OCI-LY7 (cell line): ENCODE measurements at regions not wholly inside any gene's neighbourhood (a gene's known extent, or its start where the extent isn't known, plus 50 kb on each side); places are given as distances from the start of the nearest gene placed in this dataset.

Experiments used
- CTCF ChIP-seq: fragments of 200-600 bp; sonication (generic); conservative IDR thresholded peaks from 2 replicates; pipeline ENCODE4 v1.5.1; 2014; ENCODE audit warnings: mild to moderate bottlenecking, antibody characterized with exemption, low read length, moderate library complexity, mixed read lengths
- EZH2phosphoT487 ChIP-seq: fragments of 200-600 bp; sonication (generic); IDR thresholded peaks from 2 replicates; pipeline ENCODE4 v1.6.1; 2018; ENCODE audit warnings: low read depth, borderline replicate concordance, mild to moderate bottlenecking, mixed run types, antibody characterized with exemption, low read length, moderate library complexity, mixed read lengths

- no peak for TF ChIP-seq CTCF
- TF ChIP-seq EZH2phosphoT487: no peak
These were observed 195.4 kb downstream of the BAMBI start for GRCh38 chr10:28872587-28873165.
